ENCODE measurements at regions not wholly inside any gene's neighbourhood (a gene's known extent, or its start where the extent isn't known, plus 50 kb on each side); places are given as distances from the start of the nearest gene placed in this dataset.

- TF ChIP-seq E2F6 (IDR thresholded peaks at IDR 0.05; ENCODE audit: borderline replicate concordance in 1 of 2, extremely low read depth in 1 of 2, insufficient read depth in 1 of 2, insufficient read length in 1 of 2, low read depth in 1 of 2, low read length in 1 of 2, poor library complexity in 1 of 2, severe bottlenecking in 1 of 2), result no peak
- peak; percentile 15 for TF ChIP-seq CTCFL (IDR thresholded peaks at IDR 0.05; ENCODE audit: borderline replicate concordance, insufficient read depth, low read depth, low read length, poor library complexity, severe bottlenecking)
- no peak for TF ChIP-seq POLR3A (IDR thresholded peaks at IDR 0.05; ENCODE audit: borderline replicate concordance, extremely low read depth, insufficient read depth, insufficient read length)
Measured at GRCh38 chrX:15146515-15146914, 123.4 kb downstream of the ASB9 start (continued).

- Histone ChIP-seq H3K4me3 (no peak overlapping the region), H3K9ac (ENCODE audit: insufficient read depth in 1 of 2, low read depth in 2 of 2, low read length in 2 of 2) (no peak overlapping the region), H3K4me2 (ENCODE audit: insufficient read depth, low read length) (no peak overlapping the region), H3K36me3 (ENCODE audit: control insufficient read depth, insufficient read depth, low read length) (no peaks in the 10 kb centered on the region), H3K79me2 (ENCODE audit: control insufficient read depth, insufficient read depth, low read length) (no peaks in the 10 kb centered on the region), H3K9me1 (ENCODE audit: control insufficient read depth, insufficient read depth, low read length) (no peaks in the 10 kb centered on the region), H3K27me3 (ENCODE audit: control insufficient read depth in 2 of 2, insufficient read depth in 2 of 2, low read length in 2 of 2) (no peaks in the 10 kb centered on the region), H3K9me3 (replicated peaks; ENCODE audit: control insufficient read depth, insufficient read depth, low read depth, low read length) (no peaks in the 10 kb centered on the region), H4K20me1 (replicated peaks; ENCODE audit: control insufficient read depth, insufficient read depth, low read length) (no peaks in the 10 kb centered on the region), H3K27ac (ENCODE audit: extremely low read depth, low read depth, low read length) (no peak overlapping the region), H2AFZ (ENCODE audit: low read depth, low read length) (no peak overlapping the region), H3K4me1 (replicated peaks in 1 of 2; ENCODE audit: control insufficient read depth in 2 of 2, insufficient read depth in 2 of 2, low read length in 2 of 2) (no peaks in the 10 kb centered on the region)
- BruUV-seq (replicated peaks), result no TSS peak
- ChIA-PET CTCF (ENCODE audit: low intra/inter-chr PET ratio) (interaction anchor here (0.9 to 1.1 kb wide), 2 partner anchors 100 to 1105 kb away, joined by 3 to 4 read pairs; no protein-coding TSS in a partner anchor), POLR2A (no interaction called here)
- FAIRE-seq, result no peak
- WGBS (ENCODE audit: insufficient coverage, low coverage, missing lambda C conversion rate), result 9% methylated on average over 1 of the region's 1 CpG
- in situ Hi-C loops (cut with MboI) (no loop called here), intact Hi-C loops (cut with micrococcal nuclease) (loop anchor here (1.0 to 2.0 kb wide), 3 partner anchors 100 to 1101 kb away; no protein-coding TSS in a partner anchor)
- ATAC-seq, result no peak
- no peak for DNase-seq (ENCODE audit: extremely low read depth in 1 of 4, low spot score in 3 of 4)
- no peak for TF ChIP-seq CHD2 (IDR thresholded peaks at IDR 0.05; ENCODE audit: low read depth, low read length)
- TF ChIP-seq ZNF41 (CRISPR knock-in tag; conservative IDR thresholded peaks at IDR 0.05), result no peak
- no peak for TF ChIP-seq SMARCE1 (IDR thresholded peaks at IDR 0.05)
- no peak for TF ChIP-seq ZNF79 (CRISPR knock-in tag; IDR thresholded peaks at IDR 0.05; ENCODE audit: low read depth)
- TF ChIP-seq JUN (IDR thresholded peaks at IDR 0.05; ENCODE audit: borderline replicate concordance, low read depth, low read length), result no peak
- no peak for TF ChIP-seq JUN (CRISPR knock-in tag; IDR thresholded peaks at IDR 0.05; ENCODE audit: borderline replicate concordance)
- no peak for TF ChIP-seq RNF219 (CRISPR knock-in tag; IDR thresholded peaks at IDR 0.05)
- no peak for TF ChIP-seq RBM39 (optimal IDR thresholded peaks at IDR 0.05; ENCODE audit: low read depth, low read length)
- no peak for TF ChIP-seq ZNF24 (IDR thresholded peaks at IDR 0.05)
- TF ChIP-seq NFE2 (IDR thresholded peaks at IDR 0.05; ENCODE audit: low read depth), result no peak
- TF ChIP-seq ZNF280A (IDR thresholded peaks at IDR 0.05; ENCODE audit: low read depth, partially characterized antibody), result no peak
Measured at GRCh38 chrX:15143825-15144121, 126.1 kb downstream of the ASB9 start.

All from K562 (cell line).